ENCODE measurements at regions not wholly inside any gene's neighbourhood (a gene's known extent, or its start where the extent isn't known, plus 50 kb on each side); places are given as distances from the start of the nearest gene placed in this dataset.

DNA sequence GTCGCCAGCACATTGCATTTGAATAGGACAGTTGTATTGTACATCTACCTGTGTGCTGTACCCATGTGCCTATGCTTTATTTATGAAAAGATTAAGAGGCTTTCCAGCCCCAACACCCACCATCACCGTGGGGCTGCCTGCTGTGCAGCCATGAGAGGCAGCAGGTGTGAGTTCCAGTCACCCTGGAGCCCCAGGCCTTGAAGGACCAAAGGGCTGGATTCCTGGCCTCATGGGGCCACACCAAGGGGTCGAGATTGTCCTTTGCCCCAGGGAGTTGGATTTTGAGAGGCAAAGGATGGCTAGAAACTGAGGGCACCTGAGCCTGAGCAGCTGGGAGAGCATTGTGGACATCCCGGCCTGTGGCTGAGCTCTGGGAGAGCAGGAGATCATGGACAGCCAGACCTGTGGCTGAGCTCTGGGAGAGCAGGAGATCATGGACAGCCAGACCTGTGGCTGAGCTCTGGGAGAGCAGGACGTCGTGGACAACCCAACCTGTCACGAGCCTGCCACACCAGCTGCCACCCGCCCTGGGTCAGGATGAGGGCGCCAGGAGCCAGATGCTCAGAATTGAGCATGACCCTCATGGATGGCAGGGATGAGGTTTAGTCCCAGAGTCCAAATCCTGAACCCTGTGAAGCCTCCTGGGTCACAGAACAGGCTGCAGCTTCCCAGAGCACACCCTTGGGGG lies 182.5 kb upstream of the RAB6C start:
- no peak for TF ChIP-seq CTCF (IDR thresholded peaks at IDR 0.05)
- H3K4me1 ChIP-seq (ENCODE audit: control insufficient read depth in 1 of 2, insufficient read depth in 1 of 2, low read depth in 1 of 2, low read length in 1 of 2), result no peaks in the 10 kb centered on the region
- H3K36me3 ChIP-seq, result no peaks in the 10 kb centered on the region
- H3K27ac ChIP-seq, result no peak overlapping the region
- no peaks in the 10 kb centered on the region for H3K9me3 ChIP-seq
- no peak overlapping the region for H3K4me3 ChIP-seq (ENCODE audit: low read depth in 1 of 2, low read length in 1 of 2)
- no peaks in the 10 kb centered on the region for H3K27me3 ChIP-seq

DNA sequence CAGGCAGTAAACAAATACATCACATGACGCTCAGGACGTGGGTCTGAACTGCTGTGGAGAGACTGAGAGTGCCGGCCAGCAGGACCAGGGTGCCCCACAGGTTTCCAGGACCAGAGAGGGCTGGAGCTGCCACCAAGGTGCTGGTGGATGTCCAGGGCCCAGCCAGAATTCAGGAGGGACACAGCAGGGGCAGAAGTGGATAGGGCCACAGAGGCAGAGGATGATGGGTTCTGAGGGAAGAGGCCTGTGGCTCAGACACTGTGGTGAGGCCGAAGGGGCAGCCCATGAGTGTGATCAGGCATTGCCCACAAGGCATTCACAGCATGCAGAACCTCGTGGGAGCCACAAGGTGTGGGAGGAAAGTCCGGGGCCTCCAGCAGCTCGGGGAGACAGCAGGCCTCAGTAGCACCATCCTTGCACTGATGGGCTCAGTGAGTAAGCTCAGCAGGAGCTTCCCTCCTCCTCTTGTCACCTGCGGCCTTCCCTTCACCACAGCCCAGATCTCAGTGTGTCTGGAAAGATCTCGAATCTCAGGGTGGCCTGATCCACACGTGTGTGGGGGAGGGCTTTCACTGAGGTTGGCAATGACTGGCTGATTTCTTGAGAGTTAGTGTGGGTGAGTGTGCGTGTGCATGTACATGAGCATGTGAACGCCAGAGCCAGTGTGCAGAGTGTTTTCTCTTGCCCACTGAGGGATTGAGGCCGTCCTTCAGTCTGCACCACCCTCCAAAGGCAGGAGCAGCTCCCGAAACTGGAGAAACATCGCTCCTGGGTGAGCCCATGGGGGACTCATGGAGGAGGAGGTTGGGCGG lies 181.8 kb upstream of the RAB6C start:
- no peaks in the 10 kb centered on the region for H3K4me1 ChIP-seq (ENCODE audit: control insufficient read depth in 1 of 2, insufficient read depth in 1 of 2, low read depth in 1 of 2, low read length in 1 of 2)
- H3K27me3 ChIP-seq, result peaks cover 4% of the 10 kb centered on the region
- TF ChIP-seq CTCF (IDR thresholded peaks at IDR 0.05), result no peak
- H3K9me3 ChIP-seq, result no peaks in the 10 kb centered on the region
- H3K4me3 ChIP-seq (ENCODE audit: low read depth in 1 of 2, low read length in 1 of 2), result no peak overlapping the region
- no peak overlapping the region for H3K27ac ChIP-seq
- H3K36me3 ChIP-seq, result no peaks in the 10 kb centered on the region

GRCh38 chr2:129798301-129798581 lies 181.2 kb upstream of the RAB6C start:
- Histone ChIP-seq H3K27ac (no peak overlapping the region), H3K9me3 (no peaks in the 10 kb centered on the region), H3K36me3 (no peaks in the 10 kb centered on the region), H3K4me3 (ENCODE audit: low read depth in 1 of 2, low read length in 1 of 2) (no peak overlapping the region), H3K4me1 (ENCODE audit: control insufficient read depth in 1 of 2, insufficient read depth in 1 of 2, low read depth in 1 of 2, low read length in 1 of 2) (no peaks in the 10 kb centered on the region), H3K27me3 (peaks cover 6% of the 10 kb centered on the region)
- no peak for TF ChIP-seq CTCF (IDR thresholded peaks at IDR 0.05)

- peaks cover 6% of the 10 kb centered on the region for H3K27me3 ChIP-seq
- no peak for TF ChIP-seq CTCF (IDR thresholded peaks at IDR 0.05)
- H3K4me1 ChIP-seq (ENCODE audit: control insufficient read depth in 1 of 2, insufficient read depth in 1 of 2, low read depth in 1 of 2, low read length in 1 of 2), result no peaks in the 10 kb centered on the region
Measured at GRCh38 chr2:129798626-129799025, 180.8 kb upstream of the RAB6C start.

GRCh38 chr2:129799036-129799958 lies 180.2 kb upstream of the RAB6C start:
- no peaks in the 10 kb centered on the region for H3K36me3 ChIP-seq
- no peaks in the 10 kb centered on the region for H3K4me1 ChIP-seq (ENCODE audit: control insufficient read depth in 1 of 2, insufficient read depth in 1 of 2, low read depth in 1 of 2, low read length in 1 of 2)
- no peaks in the 10 kb centered on the region for H3K9me3 ChIP-seq
- H3K4me3 ChIP-seq (ENCODE audit: low read depth in 1 of 2, low read length in 1 of 2), result no peak overlapping the region
- H3K27me3 ChIP-seq, result peaks cover 6% of the 10 kb centered on the region
- TF ChIP-seq CTCF (IDR thresholded peaks at IDR 0.05), result no peak
- no peak overlapping the region for H3K27ac ChIP-seq

More at GRCh38 chr2:129798626-129799025, 180.8 kb upstream of the RAB6C start:
- H3K4me3 ChIP-seq (ENCODE audit: low read depth in 1 of 2, low read length in 1 of 2), result no peak overlapping the region
- no peaks in the 10 kb centered on the region for H3K36me3 ChIP-seq
- H3K9me3 ChIP-seq, result no peaks in the 10 kb centered on the region
- H3K27ac ChIP-seq, result no peak overlapping the region
